Tibial nerve (tissue), 4 donors: ENCODE measurements at regions not wholly inside any gene's neighbourhood (a gene's known extent, or its start where the extent isn't known, plus 50 kb on each side); places are given as distances from the start of the nearest gene placed in this dataset.
"Not testable (repeated sequence)": the region's sequence is repeated elsewhere in the genome, so short reads cannot be mapped to it uniquely, and the experiment has no call there.

Source experiments
- EP300 ChIP-seq, 2 donors: sonication (generic); formaldehyde crosslinking; IDR thresholded peaks; one replicate each; pipeline ENCODE4 v1.6.1; 2017; ENCODE audit warnings: antibody characterized with exemption in 2 of 2, mild to moderate bottlenecking in 1 of 2
- POLR2A ChIP-seq, 2 donors: fragments of 450-650 bp; IDR thresholded peaks; one replicate each; pipeline ENCODE4 v1.6.1; 2017; ENCODE audit warnings: antibody characterized with exemption in 2 of 2, mild to moderate bottlenecking in 2 of 2, moderate library complexity in 2 of 2
- TF ChIP-seq, protein P1 (sequence below), 5 experiments: fragments of 200-600 bp in 3 of 5; fragments of 450-650 bp in 2 of 5; sonication (generic) in 3 of 5; IDR thresholded peaks; one replicate each; pipeline ENCODE4 v1.5.1; 2016 to 2019; ENCODE audit warnings: antibody characterized with exemption in 5 of 5, mild to moderate bottlenecking in 3 of 5, moderate library complexity in 2 of 5

DNA sequence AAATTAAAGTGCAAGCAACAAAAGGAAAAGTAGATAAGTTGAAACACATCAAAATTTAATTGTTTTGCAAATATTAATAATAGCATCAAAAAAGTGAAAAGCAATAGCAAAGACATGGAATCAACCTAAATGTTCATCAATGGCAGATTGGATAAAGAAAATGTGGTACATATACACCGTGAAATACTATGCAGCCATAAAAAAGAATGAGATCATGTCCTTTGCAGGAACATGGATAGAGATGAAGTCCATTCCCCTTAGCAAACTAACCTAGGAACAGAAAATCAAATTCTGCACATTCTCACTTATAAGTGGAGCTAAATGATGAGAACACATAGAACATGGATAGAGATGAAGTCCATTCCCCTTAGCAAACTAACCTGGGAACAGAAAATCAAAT is 67.2 kb upstream of the SMAD3 start:
- TF ChIP-seq, protein P1, sequence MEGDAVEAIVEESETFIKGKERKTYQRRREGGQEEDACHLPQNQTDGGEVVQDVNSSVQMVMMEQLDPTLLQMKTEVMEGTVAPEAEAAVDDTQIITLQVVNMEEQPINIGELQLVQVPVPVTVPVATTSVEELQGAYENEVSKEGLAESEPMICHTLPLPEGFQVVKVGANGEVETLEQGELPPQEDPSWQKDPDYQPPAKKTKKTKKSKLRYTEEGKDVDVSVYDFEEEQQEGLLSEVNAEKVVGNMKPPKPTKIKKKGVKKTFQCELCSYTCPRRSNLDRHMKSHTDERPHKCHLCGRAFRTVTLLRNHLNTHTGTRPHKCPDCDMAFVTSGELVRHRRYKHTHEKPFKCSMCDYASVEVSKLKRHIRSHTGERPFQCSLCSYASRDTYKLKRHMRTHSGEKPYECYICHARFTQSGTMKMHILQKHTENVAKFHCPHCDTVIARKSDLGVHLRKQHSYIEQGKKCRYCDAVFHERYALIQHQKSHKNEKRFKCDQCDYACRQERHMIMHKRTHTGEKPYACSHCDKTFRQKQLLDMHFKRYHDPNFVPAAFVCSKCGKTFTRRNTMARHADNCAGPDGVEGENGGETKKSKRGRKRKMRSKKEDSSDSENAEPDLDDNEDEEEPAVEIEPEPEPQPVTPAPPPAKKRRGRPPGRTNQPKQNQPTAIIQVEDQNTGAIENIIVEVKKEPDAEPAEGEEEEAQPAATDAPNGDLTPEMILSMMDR (IDR thresholded peaks at IDR 0.05): not testable (repeated sequence)
- TF ChIP-seq POLR2A, EP300 (IDR thresholded peaks at IDR 0.05): not testable (repeated sequence)
